HEK293 (cell line): ENCODE measurements at regions not wholly inside any gene's neighbourhood (a gene's known extent, or its start where the extent isn't known, plus 50 kb on each side); places are given as distances from the start of the nearest gene placed in this dataset.

Source experiments
- KLF16 ChIP-seq: fragments of 450-650 bp; formaldehyde crosslinking; IDR thresholded peaks from 2 replicates; pipeline ENCODE4 v1.5.1; 2017; ENCODE audit warnings: missing biosample characterization, missing genetic modification characterization
- YY1 ChIP-seq: fragments of 450-650 bp; formaldehyde crosslinking; IDR thresholded peaks from 2 replicates; pipeline ENCODE4 v1.5.1; 2018; ENCODE audit warnings: missing biosample characterization, missing genetic modification characterization
- ZEB2 ChIP-seq: fragments of 450-650 bp; formaldehyde crosslinking; IDR thresholded peaks from 2 replicates; pipeline ENCODE4 v1.5.1; 2016; ENCODE audit warnings: missing biosample characterization, missing genetic modification characterization
- ZFP37 ChIP-seq: fragments of 450-650 bp; formaldehyde crosslinking; IDR thresholded peaks from 2 replicates; pipeline ENCODE4 v1.5.1; 2016; ENCODE audit warnings: missing biosample characterization, missing genetic modification characterization
- ZNF510 ChIP-seq: fragments of 450-650 bp; formaldehyde crosslinking; IDR thresholded peaks from 2 replicates; pipeline ENCODE4 v1.5.1; 2018; ENCODE audit warnings: mild to moderate bottlenecking, missing genetic modification characterization, missing biosample characterization; ENCODE audit not compliant: insufficient replicate concordance
- ZNF623 ChIP-seq: fragments of 450-650 bp; formaldehyde crosslinking; IDR thresholded peaks from 2 replicates; pipeline ENCODE4 v1.5.1; 2016; ENCODE audit warnings: missing biosample characterization, missing genetic modification characterization
- ZNF701 ChIP-seq: fragments of 450-650 bp; formaldehyde crosslinking; IDR thresholded peaks from 2 replicates; pipeline ENCODE4 v1.5.1; 2016; ENCODE audit warnings: missing biosample characterization, missing genetic modification characterization
- TF ChIP-seq, protein P1 (sequence below): fragments of 450-650 bp; formaldehyde crosslinking; IDR thresholded peaks from 2 replicates; pipeline ENCODE4 v1.5.1; 2016; ENCODE audit warnings: missing biosample characterization, missing genetic modification characterization, borderline replicate concordance
- TF ChIP-seq, protein P2 (sequence below): fragments of 450-650 bp; formaldehyde crosslinking; conservative IDR thresholded peaks from 2 replicates; pipeline ENCODE4 v1.5.1; 2016; ENCODE audit warnings: low read depth, missing biosample characterization, missing genetic modification characterization
- TF ChIP-seq, protein P3 (sequence below): fragments of 450-650 bp; formaldehyde crosslinking; IDR thresholded peaks from 2 replicates; pipeline ENCODE4 v1.5.1; 2016; ENCODE audit warnings: missing biosample characterization, missing genetic modification characterization

DNA sequence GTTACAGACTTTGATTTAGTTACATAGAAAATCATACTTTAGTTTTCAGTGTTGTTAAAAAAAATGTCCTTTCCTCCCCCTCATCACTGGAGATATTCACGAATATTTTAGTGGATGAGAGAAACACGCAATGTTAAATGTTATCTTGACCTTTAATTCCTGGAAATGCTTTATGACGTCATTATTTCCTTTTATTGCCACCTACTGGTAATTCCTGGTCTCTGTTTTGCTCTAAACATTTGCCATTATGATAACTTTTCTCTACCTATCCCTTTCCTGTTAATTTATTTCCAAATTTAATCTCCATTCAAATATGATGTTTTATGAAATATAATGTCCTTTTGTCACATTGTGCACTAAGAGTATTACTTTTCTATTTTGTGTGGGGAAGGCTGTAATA lies 770.6 kb downstream of the FAM181B start:
- TF ChIP-seq, protein P1, sequence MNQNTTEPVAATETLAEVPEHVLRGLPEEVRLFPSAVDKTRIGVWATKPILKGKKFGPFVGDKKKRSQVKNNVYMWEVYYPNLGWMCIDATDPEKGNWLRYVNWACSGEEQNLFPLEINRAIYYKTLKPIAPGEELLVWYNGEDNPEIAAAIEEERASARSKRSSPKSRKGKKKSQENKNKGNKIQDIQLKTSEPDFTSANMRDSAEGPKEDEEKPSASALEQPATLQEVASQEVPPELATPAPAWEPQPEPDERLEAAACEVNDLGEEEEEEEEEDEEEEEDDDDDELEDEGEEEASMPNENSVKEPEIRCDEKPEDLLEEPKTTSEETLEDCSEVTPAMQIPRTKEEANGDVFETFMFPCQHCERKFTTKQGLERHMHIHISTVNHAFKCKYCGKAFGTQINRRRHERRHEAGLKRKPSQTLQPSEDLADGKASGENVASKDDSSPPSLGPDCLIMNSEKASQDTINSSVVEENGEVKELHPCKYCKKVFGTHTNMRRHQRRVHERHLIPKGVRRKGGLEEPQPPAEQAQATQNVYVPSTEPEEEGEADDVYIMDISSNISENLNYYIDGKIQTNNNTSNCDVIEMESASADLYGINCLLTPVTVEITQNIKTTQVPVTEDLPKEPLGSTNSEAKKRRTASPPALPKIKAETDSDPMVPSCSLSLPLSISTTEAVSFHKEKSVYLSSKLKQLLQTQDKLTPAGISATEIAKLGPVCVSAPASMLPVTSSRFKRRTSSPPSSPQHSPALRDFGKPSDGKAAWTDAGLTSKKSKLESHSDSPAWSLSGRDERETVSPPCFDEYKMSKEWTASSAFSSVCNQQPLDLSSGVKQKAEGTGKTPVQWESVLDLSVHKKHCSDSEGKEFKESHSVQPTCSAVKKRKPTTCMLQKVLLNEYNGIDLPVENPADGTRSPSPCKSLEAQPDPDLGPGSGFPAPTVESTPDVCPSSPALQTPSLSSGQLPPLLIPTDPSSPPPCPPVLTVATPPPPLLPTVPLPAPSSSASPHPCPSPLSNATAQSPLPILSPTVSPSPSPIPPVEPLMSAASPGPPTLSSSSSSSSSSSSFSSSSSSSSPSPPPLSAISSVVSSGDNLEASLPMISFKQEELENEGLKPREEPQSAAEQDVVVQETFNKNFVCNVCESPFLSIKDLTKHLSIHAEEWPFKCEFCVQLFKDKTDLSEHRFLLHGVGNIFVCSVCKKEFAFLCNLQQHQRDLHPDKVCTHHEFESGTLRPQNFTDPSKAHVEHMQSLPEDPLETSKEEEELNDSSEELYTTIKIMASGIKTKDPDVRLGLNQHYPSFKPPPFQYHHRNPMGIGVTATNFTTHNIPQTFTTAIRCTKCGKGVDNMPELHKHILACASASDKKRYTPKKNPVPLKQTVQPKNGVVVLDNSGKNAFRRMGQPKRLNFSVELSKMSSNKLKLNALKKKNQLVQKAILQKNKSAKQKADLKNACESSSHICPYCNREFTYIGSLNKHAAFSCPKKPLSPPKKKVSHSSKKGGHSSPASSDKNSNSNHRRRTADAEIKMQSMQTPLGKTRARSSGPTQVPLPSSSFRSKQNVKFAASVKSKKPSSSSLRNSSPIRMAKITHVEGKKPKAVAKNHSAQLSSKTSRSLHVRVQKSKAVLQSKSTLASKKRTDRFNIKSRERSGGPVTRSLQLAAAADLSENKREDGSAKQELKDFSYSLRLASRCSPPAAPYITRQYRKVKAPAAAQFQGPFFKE (tag by site-specific recombination): no peak
- TF ChIP-seq ZNF623 (tag by site-specific recombination) (no peak), ZNF510 (tag by site-specific recombination) (no peak), ZNF701 (tag by site-specific recombination) (no peak), YY1 (no peak), ZFP37 (tag by site-specific recombination) (no peak), KLF16 (tag by site-specific recombination) (no peak), ZEB2 (no peak)
- TF ChIP-seq, protein P2, sequence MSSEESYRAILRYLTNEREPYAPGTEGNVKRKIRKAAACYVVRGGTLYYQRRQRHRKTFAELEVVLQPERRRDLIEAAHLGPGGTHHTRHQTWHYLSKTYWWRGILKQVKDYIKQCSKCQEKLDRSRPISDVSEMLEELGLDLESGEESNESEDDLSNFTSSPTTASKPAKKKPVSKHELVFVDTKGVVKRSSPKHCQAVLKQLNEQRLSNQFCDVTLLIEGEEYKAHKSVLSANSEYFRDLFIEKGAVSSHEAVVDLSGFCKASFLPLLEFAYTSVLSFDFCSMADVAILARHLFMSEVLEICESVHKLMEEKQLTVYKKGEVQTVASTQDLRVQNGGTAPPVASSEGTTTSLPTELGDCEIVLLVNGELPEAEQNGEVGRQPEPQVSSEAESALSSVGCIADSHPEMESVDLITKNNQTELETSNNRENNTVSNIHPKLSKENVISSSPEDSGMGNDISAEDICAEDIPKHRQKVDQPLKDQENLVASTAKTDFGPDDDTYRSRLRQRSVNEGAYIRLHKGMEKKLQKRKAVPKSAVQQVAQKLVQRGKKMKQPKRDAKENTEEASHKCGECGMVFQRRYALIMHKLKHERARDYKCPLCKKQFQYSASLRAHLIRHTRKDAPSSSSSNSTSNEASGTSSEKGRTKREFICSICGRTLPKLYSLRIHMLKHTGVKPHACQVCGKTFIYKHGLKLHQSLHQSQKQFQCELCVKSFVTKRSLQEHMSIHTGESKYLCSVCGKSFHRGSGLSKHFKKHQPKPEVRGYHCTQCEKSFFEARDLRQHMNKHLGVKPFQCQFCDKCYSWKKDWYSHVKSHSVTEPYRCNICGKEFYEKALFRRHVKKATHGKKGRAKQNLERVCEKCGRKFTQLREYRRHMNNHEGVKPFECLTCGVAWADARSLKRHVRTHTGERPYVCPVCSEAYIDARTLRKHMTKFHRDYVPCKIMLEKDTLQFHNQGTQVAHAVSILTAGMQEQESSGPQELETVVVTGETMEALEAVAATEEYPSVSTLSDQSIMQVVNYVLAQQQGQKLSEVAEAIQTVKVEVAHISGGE: no peak
- TF ChIP-seq, protein P3, sequence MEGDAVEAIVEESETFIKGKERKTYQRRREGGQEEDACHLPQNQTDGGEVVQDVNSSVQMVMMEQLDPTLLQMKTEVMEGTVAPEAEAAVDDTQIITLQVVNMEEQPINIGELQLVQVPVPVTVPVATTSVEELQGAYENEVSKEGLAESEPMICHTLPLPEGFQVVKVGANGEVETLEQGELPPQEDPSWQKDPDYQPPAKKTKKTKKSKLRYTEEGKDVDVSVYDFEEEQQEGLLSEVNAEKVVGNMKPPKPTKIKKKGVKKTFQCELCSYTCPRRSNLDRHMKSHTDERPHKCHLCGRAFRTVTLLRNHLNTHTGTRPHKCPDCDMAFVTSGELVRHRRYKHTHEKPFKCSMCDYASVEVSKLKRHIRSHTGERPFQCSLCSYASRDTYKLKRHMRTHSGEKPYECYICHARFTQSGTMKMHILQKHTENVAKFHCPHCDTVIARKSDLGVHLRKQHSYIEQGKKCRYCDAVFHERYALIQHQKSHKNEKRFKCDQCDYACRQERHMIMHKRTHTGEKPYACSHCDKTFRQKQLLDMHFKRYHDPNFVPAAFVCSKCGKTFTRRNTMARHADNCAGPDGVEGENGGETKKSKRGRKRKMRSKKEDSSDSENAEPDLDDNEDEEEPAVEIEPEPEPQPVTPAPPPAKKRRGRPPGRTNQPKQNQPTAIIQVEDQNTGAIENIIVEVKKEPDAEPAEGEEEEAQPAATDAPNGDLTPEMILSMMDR: no peak
